ENCODE measurements at regions not wholly inside any gene's neighbourhood (a gene's known extent, or its start where the extent isn't known, plus 50 kb on each side); places are given as distances from the start of the nearest gene placed in this dataset.
"Not testable (repeated sequence)": the region's sequence is repeated elsewhere in the genome, so short reads cannot be mapped to it uniquely, and the experiment has no call there.

DNA sequence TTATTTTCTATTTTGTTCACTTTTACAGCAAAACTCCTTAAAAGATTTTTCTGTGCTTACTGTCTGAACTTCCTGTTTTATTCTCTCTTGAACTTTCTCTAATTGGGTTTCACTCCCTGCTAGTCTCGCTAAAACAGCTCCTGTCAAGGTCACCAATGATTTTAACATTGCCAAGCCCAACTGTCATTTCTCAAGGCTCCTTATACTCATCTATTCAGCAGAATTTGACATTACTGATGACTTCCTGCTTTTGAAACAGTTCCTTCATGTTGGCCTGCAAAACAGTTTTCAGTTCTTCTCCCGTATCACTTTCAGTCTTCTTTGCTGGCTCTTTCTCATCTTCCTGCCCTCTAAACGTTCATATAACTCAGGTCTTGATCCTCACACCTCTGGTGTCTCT lies 268.5 kb upstream of the USP15 start:
- peak; percentile 12 to 20 for DNase-seq

DNA sequence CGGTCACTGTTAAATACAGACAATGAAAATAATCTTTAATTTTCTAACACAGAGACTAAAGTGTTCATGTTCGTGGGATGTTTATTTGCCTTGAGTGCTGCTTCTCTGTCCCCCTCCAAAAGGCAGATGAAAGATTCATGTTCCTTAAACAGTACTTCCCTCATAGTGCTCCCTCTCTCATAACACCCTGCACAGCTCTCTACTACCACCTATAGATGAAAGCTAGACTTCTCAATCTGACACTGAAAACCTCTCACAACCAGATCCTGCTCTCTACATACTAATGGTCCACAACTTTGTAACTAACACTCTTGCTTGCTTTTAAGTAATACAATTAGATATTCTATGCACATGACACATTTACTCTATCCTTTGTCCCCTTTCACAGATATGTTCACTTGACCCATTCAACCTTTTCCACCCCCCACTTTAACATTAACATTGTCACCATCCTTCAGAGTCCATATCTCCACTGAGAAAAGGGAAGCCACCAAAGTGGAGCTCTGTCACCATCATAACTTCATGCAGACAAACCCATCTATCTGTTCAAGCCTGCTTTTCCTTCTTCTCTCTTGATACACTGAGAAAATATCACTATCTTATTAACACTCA lies 266.4 kb upstream of the USP15 start:
- peak; percentile 55 to 85 for DNase-seq

DNA sequence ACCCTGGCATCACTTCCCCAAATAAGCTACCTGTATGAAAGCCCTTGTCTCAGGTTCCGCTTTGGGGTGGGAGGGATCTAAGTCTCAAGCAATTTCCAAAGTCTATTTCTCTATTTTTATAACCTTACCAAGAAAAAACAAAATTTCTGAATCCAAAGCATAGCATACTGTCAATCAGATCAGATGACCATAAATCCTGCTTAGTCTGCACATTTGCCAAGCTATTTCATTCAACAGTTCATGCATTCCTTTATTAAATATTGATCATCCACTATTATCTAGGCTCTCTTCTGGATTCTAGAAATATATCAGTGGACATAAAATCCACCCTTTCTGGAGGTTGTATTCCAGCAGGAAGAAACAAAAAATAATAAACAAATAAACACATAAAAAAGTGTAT lies 263.5 kb upstream of the USP15 start:
- DNase-seq: no peak

DNA sequence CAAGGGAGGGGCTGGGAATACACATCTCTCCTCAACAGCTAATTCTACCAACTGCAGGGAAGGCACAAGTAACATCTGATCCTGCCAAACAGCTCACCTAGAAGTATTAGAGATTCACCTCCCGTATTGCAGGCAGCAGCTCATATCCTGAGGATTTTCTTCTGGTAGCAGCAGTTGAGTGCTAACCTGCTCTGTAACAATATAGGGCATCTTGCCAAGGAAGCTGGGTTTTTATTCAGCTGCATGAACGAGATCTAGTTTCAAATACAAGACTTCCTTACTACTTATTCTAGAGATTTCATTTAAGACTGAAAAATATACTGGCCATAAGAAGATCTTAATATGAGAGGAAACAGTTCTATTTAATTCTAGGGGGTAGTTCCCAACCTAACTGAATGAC lies 261.4 kb upstream of the USP15 start:
- DNase-seq: no peak

DNA sequence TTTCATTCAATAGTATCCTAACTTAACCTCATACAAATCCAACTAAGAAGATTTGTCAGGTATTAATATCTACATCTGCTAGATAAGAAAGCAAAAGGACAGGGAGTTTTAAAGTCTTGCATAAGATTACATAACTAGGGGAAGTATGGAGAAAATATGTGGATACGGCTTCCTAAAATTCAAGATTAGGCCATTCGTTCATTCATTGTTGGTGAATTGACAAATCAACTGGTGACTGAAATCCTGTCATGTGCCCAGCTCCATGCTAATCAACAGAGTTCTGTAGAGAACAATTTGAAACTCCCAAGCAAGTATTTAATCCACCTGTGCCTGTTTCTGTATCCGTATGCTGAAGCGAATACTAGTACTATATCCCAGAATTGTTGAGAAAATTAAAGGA lies 260.9 kb upstream of the USP15 start:
- DNase-seq: peak; percentile 44 to 73

DNA sequence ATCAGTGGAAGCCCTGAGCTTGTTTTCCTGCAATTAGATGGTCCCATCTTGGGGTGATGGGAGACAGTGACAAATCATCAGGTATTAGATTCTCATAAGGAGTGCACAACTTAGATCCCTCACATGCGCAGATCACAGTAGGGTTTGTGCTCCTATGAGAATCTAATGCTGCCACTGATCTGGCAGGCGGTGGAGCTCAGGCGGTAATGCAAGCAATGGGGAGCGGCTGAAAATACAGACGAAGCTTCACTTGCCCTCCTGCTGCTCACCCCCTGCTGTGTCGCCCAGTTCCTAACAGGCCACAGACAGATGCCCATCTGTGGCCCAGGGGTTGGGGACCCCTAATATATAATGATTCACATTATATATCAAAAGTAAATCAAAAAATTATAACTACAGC lies 258.8 kb upstream of the USP15 start:
- no peak for DNase-seq

DNA sequence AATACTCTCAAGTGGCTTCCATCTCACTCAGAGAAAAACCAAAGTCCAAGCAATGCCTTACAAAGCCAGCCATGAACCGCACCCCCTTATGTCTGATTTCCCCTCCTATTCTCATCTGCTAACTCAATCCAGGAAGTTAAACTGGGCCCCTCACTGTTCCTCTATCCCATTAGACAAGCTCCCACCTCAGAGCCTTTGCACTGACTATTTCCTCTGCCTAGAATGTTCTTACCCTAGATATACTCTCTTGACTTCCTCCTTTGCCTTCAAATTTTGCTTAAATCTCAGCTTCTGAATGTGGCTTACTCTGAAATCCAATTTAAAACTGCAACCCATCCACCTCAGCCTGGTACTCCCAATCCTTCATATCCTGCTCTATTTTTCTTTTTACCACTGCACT lies 257.0 kb upstream of the USP15 start:
- peak in 1 of 2 donors; percentile 16 for DNase-seq

DNA sequence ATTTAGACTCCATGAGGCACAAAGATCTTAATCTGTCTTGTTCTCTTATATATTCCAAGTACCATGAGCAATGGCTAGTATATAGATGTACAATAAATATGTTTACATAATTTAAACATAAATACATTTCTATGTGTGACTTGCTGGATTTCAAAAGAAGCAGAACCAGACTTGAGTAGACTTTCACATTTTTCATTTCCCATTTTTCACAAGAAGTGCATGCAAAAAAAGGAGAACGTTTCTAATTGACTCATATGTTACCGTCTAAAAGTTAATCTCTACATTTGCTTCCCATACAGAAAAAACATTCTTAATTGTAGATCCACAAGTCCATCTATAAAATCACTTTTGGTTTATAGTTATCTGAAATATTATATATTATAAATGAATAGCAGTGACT lies 256.5 kb upstream of the USP15 start:
- peak; percentile 64 to 66 for DNase-seq

DNA sequence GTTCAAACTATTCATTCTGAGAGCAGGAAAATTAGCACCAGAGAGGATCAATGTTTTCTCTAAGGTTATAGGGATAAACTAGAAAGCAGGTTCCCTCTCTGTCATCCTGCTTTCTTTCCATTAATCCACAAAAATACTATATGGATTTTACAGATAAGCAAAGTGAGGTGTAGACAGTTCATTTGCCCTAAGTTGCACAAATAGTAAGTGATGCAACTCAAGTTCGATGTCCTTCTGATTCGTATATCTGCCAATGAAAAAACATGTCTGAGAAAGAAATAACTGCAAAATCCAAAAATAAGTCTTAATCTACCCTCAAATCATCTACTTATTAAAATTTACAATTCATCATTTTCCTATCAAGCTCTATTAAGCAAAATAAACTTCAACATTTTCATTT lies 254.6 kb upstream of the USP15 start:
- no peak for DNase-seq

DNA sequence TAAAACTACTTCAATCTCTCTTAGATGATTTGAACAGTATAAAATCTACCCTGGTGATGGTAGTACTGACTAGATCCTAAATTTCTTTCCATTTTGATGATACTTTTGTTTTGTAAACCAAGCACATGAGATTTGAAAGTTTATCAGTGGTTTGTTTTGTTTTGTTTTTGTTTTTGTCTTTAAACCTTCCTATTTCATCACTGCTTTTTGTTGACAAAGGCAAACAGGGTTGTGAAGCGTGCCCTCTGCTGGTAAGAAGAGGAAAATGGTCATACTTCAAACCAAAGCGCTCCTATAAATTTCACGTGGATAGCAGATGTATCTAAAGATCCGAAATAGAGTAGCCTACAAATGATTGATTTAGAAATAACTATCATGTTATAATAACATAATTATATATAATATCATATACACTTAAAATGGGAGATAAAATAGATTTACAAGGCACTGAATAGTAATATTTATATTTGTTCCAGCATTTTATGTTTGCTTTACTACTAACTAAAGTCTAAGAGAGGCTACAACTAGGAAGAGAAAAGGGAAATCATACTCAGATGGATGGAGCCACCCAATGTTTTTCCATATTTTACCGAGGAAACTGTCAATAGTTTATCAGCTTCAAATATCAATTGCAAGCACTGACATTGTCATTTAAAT lies 254.0 kb upstream of the USP15 start:
- peak; percentile 32 to 63 for DNase-seq

DNA sequence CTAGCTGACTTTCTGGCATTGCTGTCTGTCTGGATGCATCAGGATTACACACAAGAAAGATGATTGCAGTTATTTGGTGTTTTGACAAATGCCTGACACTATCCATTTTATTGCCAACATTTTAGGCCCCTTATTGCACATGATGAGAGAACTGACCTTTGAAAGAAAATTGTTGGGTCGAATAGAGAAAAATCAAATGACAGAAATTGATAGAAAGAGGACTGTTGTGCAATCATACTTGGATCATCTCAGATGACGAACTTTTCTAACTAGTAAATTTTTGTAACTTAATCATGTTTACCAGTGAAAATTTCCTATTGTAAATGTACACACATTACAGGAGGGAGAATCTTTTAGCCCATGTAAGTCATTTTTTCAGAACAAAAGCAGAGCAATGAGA lies 251.5 kb upstream of the USP15 start:
- DNase-seq: no peak

DNA sequence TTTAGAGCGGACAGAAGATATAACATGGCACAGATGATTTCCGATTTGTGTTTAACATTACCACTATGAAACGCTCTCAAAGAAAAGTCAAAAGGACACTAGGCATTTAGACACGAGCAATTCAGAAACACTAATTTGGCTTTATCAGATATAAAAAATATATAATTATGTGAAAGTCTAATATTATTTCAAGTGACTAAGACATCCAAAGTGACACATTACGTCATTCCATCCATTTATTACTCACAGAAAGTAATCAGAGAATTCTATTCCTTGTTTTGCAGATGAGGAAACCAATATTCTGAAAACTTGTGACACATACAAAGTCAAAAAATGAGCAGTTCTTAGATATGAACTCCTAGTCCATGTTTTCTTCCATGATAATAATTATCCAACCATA lies 250.8 kb upstream of the USP15 start:
- no peak for DNase-seq

DNA sequence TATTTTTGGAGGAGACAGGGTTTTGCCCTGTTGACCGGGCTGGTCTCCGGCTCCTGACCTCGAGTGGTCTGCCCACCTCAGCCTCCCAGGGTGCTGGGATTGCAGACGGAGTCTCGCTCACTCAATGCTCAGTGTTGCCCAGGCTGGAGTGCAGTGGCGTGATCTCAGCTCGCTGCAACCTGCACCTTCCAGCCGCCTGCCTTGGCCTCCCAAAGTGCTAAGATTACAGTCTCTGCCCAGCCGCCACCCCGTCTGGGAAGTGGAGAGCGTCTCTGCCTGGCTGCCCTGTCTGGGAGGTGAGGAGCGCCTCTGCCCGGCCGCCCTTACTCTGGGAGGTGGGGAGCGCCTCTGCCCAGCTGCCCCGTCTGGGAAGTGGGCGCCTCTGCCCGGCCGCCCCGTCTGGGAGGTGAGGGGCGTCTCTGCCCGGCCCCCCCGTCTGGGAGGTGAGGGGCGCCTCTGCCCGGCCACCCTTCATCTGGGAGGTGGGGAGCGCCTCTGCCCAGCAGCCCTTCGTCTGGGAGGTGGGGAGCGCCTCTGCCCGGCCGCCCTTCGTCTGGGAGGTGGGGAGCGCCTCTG lies 249.8 kb upstream of the USP15 start:
- DNase-seq: not testable (repeated sequence)

DNA sequence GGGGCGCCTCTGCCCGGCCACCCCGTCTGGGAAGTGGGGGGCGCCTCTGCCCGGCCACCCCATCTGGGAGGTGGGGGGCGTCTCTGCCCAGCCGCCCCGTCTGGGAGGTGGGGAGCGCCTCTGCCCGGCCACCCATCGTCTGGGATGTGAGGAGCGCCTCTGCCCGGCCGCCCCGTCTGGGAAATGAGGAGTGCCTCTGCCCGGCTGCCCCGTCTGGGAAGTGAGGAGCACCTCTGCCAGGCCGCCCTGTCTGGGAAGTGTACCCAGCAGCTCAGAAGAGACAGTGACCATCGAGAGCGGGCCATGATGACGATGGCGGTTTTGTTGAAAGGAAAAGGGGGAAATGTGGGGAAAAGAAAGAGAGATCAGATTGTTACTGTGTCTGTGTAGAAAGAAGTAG lies 249.2 kb upstream of the USP15 start:
- DNase-seq: not testable (repeated sequence)

DNA sequence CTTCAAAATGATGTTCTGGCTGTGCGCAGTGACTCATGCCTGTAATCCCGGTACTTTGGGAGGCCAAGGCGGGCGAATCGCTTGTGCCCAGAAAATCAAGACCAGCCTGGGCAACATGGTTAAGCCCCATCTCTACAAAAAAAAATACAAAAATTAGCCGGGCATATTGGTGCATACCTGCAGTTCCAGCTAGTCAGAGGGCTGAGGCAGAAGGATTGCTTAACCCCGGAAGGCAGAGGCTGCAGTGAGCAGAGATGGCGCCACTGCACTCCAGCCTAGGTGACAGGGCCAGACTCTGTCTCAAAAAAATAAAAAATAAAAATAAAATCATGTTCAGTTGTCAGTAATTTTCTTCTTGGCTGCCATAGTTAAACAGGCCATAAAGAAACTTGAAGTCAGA lies 245.9 kb upstream of the USP15 start:
- no peak for DNase-seq

DNA sequence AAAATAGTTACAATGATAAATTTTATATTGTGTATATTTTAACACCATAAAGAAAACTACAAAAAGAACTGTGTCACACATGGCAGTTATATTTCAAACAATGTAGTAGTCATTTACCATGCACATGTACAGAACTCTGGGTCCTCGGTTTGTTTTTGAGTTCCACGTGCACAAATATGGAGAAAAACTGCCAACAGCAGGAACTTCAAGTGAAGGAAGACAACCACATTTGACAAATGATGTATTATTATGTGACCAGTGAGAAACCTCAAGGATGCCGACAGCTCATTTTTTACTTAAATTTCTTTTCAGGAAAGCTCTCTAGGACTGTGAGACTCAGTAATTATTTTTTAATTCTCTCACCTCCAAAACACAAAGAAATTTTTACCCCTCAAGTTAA lies 244.2 kb upstream of the USP15 start:
- no peak for DNase-seq

DNA sequence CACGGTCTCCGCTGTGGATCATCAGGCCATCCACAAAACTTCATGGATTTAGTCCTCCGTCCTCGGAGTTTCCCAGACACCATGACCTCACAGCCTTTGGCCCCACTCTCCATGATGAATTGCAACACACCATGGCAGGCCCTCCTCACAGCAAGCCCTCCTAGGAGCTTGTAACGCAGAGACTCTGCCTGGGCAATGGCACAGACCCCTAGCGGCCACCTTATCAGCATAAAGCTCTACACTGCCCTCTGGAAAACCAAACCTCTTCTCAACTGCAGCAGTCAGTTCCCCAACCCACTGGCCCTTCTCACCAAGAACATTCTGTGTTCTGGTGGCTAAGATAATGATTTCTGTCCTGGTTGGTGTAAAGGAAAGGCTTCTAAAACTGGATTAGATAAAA lies 238.4 kb upstream of the USP15 start:
- no peak for DNase-seq

DNA sequence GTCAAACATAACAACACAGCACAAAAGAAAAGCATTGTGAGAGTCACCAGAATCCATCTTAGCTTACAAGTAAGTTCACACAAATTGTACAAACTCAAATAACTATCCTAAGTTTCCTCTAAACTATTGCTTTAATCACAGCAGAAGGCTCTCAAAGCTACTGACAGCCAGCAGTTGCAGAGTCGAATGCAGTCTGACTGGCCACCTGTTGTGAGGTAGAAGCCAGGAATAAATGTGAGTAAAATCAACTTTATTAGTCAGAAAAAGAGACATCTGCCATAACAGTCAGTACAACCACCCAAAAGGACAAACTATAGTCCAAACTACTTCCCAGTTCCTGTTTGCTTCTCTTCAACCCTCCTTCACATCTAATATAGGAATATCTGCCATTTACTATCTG lies 231.7 kb upstream of the USP15 start:
- DNase-seq: no peak

DNA sequence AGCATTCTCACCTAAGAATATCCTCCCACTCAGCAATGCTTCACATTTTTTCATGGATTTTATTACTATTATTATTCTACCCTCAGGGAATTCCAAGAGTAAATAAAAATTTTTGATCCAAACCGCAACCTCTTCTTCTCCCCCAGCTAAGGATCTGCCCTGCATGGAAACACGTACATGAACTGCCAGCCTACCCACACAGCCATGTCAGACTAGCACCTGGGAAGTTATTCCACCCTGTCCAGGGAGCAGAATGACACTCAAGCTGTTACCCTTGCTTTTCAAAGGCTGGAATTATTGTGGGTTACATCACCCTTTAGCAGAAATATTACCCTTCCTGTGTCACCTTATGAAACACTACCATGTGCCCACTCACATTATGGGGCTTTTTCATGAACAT lies 227.3 kb upstream of the USP15 start:
- no peak for DNase-seq

DNA sequence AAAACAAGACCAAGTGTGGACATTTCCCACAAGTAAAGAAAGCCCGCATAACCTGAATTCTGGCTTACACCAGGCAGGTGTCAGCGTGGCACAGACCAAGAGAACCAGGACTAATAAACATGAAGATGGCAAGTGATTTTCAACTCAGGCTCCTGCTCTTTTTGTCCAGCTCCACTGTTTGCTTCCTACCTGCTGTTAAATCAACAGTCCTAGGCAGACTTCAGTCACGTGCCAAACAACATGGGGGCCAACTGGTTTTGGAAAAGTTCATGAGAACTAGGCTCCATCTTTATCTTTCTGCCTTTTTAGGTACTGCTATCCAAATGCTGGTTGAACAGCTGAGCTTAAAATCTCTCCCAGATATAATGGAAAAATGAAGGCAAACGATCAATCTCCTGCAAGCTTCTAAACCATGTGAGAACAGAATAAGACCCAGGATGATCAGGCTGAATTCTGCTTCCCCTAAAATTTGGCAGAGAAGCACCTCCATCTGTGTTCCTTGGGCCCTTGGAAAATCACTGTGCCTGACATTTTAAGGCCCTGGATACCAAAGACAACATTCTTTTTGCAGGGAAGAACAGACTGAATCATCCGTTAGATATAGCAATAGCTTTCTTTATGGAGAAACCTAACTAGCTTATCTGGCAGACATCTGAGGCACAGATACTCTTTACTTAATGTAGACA lies 215.6 kb upstream of the USP15 start:
- DNase-seq: no peak

DNA sequence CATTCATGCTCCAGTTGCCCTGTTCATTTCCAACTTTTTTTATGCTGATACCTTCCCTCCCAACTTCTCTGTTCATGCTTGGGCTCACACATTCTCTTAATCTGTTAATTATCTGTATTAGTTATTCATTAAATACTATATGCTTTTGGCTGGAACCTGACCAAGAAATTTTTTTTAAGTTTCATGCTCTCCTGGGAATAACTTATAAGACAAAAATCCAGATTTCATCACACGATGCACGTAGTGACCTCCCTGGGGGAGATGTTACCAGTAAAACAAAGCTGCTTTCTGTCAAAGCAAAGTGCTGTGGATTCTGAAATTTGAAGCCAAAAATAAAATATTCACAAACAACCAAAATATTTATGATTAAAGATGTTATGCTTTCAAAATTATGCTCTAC lies 215.0 kb upstream of the USP15 start:
- DNase-seq: no peak

DNA sequence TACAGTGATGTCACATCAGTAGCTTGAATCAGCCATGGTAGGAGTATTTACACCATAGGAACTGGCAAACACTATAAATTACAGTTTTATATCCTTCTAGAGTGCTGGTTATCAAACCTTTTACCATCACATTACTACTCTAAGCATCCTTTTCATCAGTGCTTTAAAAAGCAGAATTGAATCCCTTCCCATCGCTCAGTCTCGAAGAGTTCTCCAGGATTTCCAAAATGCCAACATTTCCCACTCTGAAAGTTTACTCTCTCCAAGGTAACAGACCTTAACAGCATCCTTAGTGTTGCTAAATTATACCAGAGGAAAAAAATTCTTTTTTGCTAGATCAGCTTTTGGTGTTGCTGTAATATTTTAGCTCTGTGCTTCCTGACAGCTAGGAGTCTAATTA lies 209.4 kb upstream of the USP15 start:
- no peak for DNase-seq

DNA sequence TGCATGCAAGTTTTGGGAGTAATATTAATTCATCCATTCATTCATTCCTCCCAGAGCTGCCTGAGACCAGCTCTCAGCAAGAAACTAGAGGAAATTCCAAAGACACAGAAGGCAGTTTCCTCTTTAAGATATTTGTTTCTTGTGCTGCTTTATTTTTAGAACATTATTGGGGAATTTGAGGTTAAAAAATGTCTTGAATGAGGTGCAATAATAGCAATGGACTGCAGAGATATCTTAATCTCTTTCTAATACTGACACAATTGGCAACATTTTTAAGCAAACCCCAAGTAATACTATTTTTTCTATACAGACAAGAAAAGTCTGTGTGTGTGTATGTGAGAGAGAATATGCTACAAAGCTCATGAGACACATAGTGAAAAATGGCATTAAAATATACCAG lies 190.2 kb upstream of the USP15 start:
- DNase-seq: no peak

DNA sequence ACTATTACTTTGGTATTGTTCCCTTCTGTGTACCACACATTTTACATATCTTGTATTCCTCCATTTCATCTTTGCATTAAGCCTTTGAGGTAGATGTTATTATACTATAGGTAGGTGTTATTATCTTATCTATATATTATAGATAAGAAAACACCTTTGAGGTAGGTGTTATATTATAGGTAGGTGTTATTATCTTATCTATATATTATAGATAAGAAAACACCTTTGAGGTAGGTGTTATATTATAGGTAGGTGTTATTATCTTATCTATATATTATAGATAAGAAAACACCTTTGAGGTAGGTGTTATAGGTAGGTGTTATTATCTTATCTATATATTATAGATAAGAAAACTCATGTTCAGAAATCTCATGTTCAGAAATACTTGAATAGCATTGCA lies 187.0 kb upstream of the USP15 start:
- not testable (repeated sequence) for DNase-seq

Measured in inflammatory macrophage treated with lipopolysaccharide for 1 hour (primary cell).